C4-2B (cell line): ENCODE measurements at regions not wholly inside any gene's neighbourhood (a gene's known extent, or its start where the extent isn't known, plus 50 kb on each side); places are given as distances from the start of the nearest gene placed in this dataset.

Source experiments
- ZFX ChIP-seq: fragments of 450-650 bp; IDR thresholded peaks from 2 replicates; pipeline ENCODE4 v1.6.1; 2017
- TF ChIP-seq, protein P1 (sequence below): fragments of 450-650 bp; conservative IDR thresholded peaks from 2 replicates; pipeline ENCODE4 v1.5.1; 2017; ENCODE audit warnings: mild to moderate bottlenecking

GRCh38 chr4:154137320-154137905, 348.5 kb upstream of the SFRP2 start:
- TF ChIP-seq, protein P1, sequence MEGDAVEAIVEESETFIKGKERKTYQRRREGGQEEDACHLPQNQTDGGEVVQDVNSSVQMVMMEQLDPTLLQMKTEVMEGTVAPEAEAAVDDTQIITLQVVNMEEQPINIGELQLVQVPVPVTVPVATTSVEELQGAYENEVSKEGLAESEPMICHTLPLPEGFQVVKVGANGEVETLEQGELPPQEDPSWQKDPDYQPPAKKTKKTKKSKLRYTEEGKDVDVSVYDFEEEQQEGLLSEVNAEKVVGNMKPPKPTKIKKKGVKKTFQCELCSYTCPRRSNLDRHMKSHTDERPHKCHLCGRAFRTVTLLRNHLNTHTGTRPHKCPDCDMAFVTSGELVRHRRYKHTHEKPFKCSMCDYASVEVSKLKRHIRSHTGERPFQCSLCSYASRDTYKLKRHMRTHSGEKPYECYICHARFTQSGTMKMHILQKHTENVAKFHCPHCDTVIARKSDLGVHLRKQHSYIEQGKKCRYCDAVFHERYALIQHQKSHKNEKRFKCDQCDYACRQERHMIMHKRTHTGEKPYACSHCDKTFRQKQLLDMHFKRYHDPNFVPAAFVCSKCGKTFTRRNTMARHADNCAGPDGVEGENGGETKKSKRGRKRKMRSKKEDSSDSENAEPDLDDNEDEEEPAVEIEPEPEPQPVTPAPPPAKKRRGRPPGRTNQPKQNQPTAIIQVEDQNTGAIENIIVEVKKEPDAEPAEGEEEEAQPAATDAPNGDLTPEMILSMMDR = no peak
- no peak for TF ChIP-seq ZFX
